ENCODE measurements at regions not wholly inside any gene's neighbourhood (a gene's known extent, or its start where the extent isn't known, plus 50 kb on each side); places are given as distances from the start of the nearest gene placed in this dataset.
"Not testable (repeated sequence)": the region's sequence is repeated elsewhere in the genome, so short reads cannot be mapped to it uniquely, and the experiment has no call there.

GRCh38 chr20:47980336-47981177 is 195.3 kb upstream of the SULF2 start:
- H3K9me3 ChIP-seq: no peaks in the 10 kb centered on the region
- no peak for TF ChIP-seq CTCF (IDR thresholded peaks at IDR 0.05)
- DNase-seq (no peak), FAIRE-seq (no peak), ATAC-seq (no peak)
- no peak overlapping the region for H3K4me3 ChIP-seq
- H3K27ac ChIP-seq: no peak overlapping the region
- peaks cover 0 to 4% (median 0%) of the 10 kb centered on the region in 4 donors for H3K27me3 ChIP-seq
- intact Hi-C loops (cut with DNase I): no loop called here
- H3K36me3 ChIP-seq: no peaks in the 10 kb centered on the region
- WGBS, 2 donors: 68 to 87% methylated on average over 10 of the region's 10 CpGs
- H3K4me1 ChIP-seq: no peaks in the 10 kb centered on the region

DNA sequence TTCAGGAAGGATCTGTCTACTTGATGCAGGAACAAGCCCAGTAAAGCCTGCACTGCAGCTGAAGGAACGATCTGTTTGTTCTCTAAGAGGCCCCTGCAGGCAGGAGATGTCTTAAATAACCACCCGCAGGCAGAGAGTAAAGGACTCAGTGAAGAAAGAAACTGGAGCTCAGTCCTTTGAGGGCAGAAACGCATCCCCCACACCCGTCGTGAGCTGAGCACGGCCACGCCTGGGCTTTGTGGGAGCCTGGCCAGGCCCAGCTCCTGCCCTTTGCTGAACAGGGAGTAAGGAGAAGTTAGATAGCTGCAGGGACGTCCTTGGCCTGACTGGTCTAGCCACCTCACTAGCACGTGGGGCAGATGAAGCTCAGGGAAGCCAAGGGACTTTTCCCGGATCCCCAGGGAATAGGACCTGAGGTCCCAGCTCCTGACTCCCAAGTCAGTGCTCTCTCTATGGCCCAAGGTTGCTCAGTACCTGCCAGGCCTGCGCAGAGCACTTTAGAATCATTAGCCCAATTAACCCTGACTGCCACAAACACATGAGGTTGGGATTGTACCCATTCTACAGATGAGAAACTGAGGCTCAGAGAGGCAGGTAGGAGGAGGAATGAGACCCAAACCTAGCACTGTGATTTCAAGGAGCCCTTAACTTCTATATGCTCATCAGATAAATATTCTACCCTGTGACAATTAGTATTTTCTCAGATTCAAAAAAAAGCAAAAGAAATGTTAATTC is 194.2 kb upstream of the SULF2 start:
- H3K27me3 ChIP-seq; H3K36me3 ChIP-seq; H3K9me3 ChIP-seq; H3K4me3 ChIP-seq; intact Hi-C loops (cut with DNase I); DNase-seq; ATAC-seq; H3K4me1 ChIP-seq; H3K27ac ChIP-seq; FAIRE-seq: not testable (repeated sequence)
- WGBS, 2 donors: 32 to 42% methylated on average over 11 of the region's 11 CpGs

DNA sequence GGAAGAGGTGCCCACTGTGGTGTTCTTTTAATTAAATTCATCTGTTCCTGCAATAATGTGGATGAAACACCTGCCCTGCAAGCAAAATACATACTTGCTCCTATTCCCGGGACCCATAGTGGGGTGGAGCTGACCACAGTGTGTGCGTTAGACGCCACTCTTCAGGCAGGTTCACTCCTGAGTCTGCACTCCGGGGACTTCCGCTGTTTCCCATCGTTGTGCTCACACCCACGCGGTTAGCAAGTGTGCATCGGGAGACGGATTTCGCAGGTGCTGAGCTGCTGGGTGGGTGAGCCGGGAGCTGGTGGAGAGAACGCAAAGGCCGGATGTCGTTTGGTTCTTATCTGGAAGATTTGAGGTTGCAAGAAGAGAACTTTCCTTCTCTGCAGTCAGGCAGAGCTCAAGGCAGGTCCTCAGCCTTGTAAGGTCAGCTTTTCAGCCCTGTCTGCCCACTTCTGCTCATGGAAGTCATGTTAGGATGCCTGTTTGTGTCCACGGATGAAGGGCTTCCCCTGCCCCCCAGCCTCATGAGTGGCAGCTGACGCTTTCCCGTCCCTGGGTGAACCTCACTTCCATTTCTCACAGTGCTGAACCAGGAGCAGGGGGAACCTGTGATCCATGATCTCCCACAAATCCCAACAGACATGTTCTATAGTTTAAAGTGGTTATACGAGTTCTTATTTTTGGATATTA is 193.3 kb upstream of the SULF2 start:
- H3K36me3 ChIP-seq; FAIRE-seq; H3K27ac ChIP-seq; DNase-seq; intact Hi-C loops (cut with DNase I); H3K4me3 ChIP-seq; H3K27me3 ChIP-seq; H3K9me3 ChIP-seq; H3K4me1 ChIP-seq: not testable (repeated sequence)
- 45 to 59% methylated on average over 4 of the region's 19 CpGs for WGBS, 2 donors
- ATAC-seq: peak in 1 of 4 donors; percentile 14

GRCh38 chr20:47977789-47978252 is 192.5 kb upstream of the SULF2 start:
- H3K36me3 ChIP-seq; H3K9me3 ChIP-seq; intact Hi-C loops (cut with DNase I); H3K4me1 ChIP-seq; H3K27me3 ChIP-seq; FAIRE-seq; DNase-seq; H3K27ac ChIP-seq; H3K4me3 ChIP-seq: not testable (repeated sequence)
- ATAC-seq: peak in 1 of 4 donors; percentile 43
- WGBS, 2 donors: 29 to 36% methylated on average over 8 of the region's 8 CpGs

GRCh38 chr20:47977017-47977788 is 191.9 kb upstream of the SULF2 start:
- WGBS, 2 donors: 52 to 62% methylated on average over 16 to 20 of the region's 20 CpGs
- H3K27ac ChIP-seq; H3K9me3 ChIP-seq; ATAC-seq; H3K4me1 ChIP-seq; H3K4me3 ChIP-seq; FAIRE-seq; H3K27me3 ChIP-seq; intact Hi-C loops (cut with DNase I); DNase-seq; H3K36me3 ChIP-seq: not testable (repeated sequence)

- TF ChIP-seq CTCF (IDR thresholded peaks at IDR 0.05): no peak
- WGBS, 2 donors: 57 to 78% methylated on average over 8 of the region's 8 CpGs
- DNase-seq (no peak), ATAC-seq (no peak), FAIRE-seq (no peak)
- Histone ChIP-seq H3K27ac (no peak overlapping the region), H3K9me3 (no peaks in the 10 kb centered on the region), H3K36me3 (no peaks in the 10 kb centered on the region), H3K4me1 (no peaks in the 10 kb centered on the region), H3K4me3 (no peak overlapping the region), H3K27me3 (no peaks in the 10 kb centered on the region)
- intact Hi-C loops (cut with DNase I): no loop called here
Measured at GRCh38 chr20:47974234-47974878, 189.1 kb upstream of the SULF2 start.
